Ovary (tissue), 7 donors: ENCODE measurements at regions not wholly inside any gene's neighbourhood (a gene's known extent, or its start where the extent isn't known, plus 50 kb on each side); places are given as distances from the start of the nearest gene placed in this dataset.

ENCODE experiments used
- DNase-seq, 5 donors: peaks; one replicate each; pipeline ENCODE4 v3.0.0-alpha.2; 2019 to 2020
- H3K27ac ChIP-seq, 2 donors: fragments of 200-600 bp; one replicate each; pipeline versions ENCODE4 v1.5.1 to v1.8.0; 2019 to 2022
- H3K27me3 ChIP-seq: fragments of 200-600 bp; one replicate; pipeline ENCODE4 v1.8.0; 2022
- H3K36me3 ChIP-seq: fragments of 200-600 bp; sonication (generic); one replicate; pipeline ENCODE4 v1.5.1; 2019
- H3K4me1 ChIP-seq: one replicate; pipeline ENCODE4 v1.8.1; 2013; ENCODE audit warnings: mild to moderate bottlenecking, moderate library complexity; ENCODE audit not compliant: insufficient read depth
- H3K4me3 ChIP-seq: fragments of 200-600 bp; sonication (generic); one replicate; pipeline ENCODE4 v1.5.1; 2017
- H3K9me3 ChIP-seq, 2 donors: fragments of 200-600 bp in 1 of 2; sonication (generic) in 1 of 2; one replicate each; pipeline versions ENCODE4 v1.5.1 to v1.8.1; 2013 to 2019; ENCODE audit warnings: mild to moderate bottlenecking in 1 of 2, moderate library complexity in 1 of 2
- CTCF ChIP-seq, 3 donors: fragments of 450-650 bp in 2 of 3; fragments of 200-600 bp in 1 of 3; IDR thresholded peaks; one replicate each; pipeline versions ENCODE4 v1.5.1 to v1.8.0; 2016 to 2022; ENCODE audit warnings: antibody characterized with exemption in 3 of 3, mild to moderate bottlenecking in 1 of 3
- EP300 ChIP-seq: sonication (generic); formaldehyde crosslinking; IDR thresholded peaks from one replicate; pipeline ENCODE4 v1.6.1; 2017; ENCODE audit warnings: antibody characterized with exemption
- POLR2A ChIP-seq: fragments of 450-650 bp; IDR thresholded peaks from one replicate; pipeline ENCODE4 v1.6.1; 2017; ENCODE audit warnings: antibody characterized with exemption, mild to moderate bottlenecking, moderate library complexity
- WGBS, 3 donors: extraction: QIAGEN DNeasy Blood & Tissue Kit in 1 of 3; methylation state at CpG; one replicate each; pipeline versions ENCODE4 v1.1.5 to v1.1.7; 2013 to 2017; 5-methylcytosine and 5-hydroxymethylcytosine counted together
- intact Hi-C, 4 donors: fragments of 100-400 bp; cut with DNase I; formaldehyde crosslinking; loops; one replicate each; pipeline versions ENCODE4 v1.11.0 to v1.15.1; 2022 to 2023
- donor health status: DM: no; HTN: no; CAD: no; lungs with moderate emphysema.
- donor health status: DM: no; HTN: no; CAD: no.
- donor health status: Bipolar disorder and iron deficiency.
- donor health status: DM: no; HTN: no; CAD: no.
- donor health status: DM: yes; HTN: yes; CAD: no.

GRCh38 chr12:98060411-98060810, 455.0 kb upstream of the TMPO start:
- WGBS, 3 donors: 87 to 90% (median 89%) methylated on average over 1 of the region's 1 CpG
- H3K27ac ChIP-seq: no peak overlapping the region
- H3K4me3 ChIP-seq: no peak overlapping the region
- no peaks in the 10 kb centered on the region for H3K36me3 ChIP-seq
- DNase-seq: no peak
- no peaks in the 10 kb centered on the region for H3K4me1 ChIP-seq
- intact Hi-C loops: no loop called here
- TF ChIP-seq POLR2A (no peak), CTCF (IDR thresholded peaks at IDR 0.05) (no peak), EP300 (no peak)
- H3K9me3 ChIP-seq: no peaks in the 10 kb centered on the region
- H3K27me3 ChIP-seq: no peaks in the 10 kb centered on the region

- 47 to 58% (median 53%) methylated on average over 11 of the region's 11 CpGs for WGBS, 3 donors
- TF ChIP-seq POLR2A (no peak), CTCF (IDR thresholded peaks at IDR 0.05) (no peak), EP300 (no peak)
- Histone ChIP-seq H3K4me1 (no peaks in the 10 kb centered on the region), H3K36me3 (no peaks in the 10 kb centered on the region), H3K4me3 (no peak overlapping the region), H3K27me3 (no peaks in the 10 kb centered on the region), H3K27ac (no peak overlapping the region), H3K9me3 (no peaks in the 10 kb centered on the region)
- intact Hi-C loops: no loop called here
- DNase-seq: no peak
Observed at GRCh38 chr12:98062464-98063245, 452.7 kb upstream of the TMPO start.

- Histone ChIP-seq H3K36me3 (no peaks in the 10 kb centered on the region), H3K27me3 (no peaks in the 10 kb centered on the region), H3K4me1 (no peaks in the 10 kb centered on the region), H3K4me3 (no peak overlapping the region), H3K9me3 (no peaks in the 10 kb centered on the region), H3K27ac (no peak overlapping the region)
- TF ChIP-seq EP300: no peak
- no peak for TF ChIP-seq CTCF (IDR thresholded peaks at IDR 0.05)
- no peak for TF ChIP-seq POLR2A
- WGBS, 3 donors: 55 to 71% (median 65%) methylated on average over 2 of the region's 2 CpGs
- intact Hi-C loops: no loop called here
- no peak for DNase-seq
Observed at GRCh38 chr12:98064501-98064900, 450.9 kb upstream of the TMPO start.

- TF ChIP-seq EP300: no peak
- no peak for TF ChIP-seq CTCF (IDR thresholded peaks at IDR 0.05)
- no peak for TF ChIP-seq POLR2A
- Histone ChIP-seq H3K27ac (no peak overlapping the region), H3K9me3 (no peaks in the 10 kb centered on the region), H3K27me3 (no peaks in the 10 kb centered on the region), H3K4me1 (no peaks in the 10 kb centered on the region), H3K4me3 (no peak overlapping the region), H3K36me3 (no peaks in the 10 kb centered on the region)
- intact Hi-C loops: no loop called here
- DNase-seq: no peak
- 46 to 56% (median 52%) methylated on average over 7 of the region's 7 CpGs for WGBS, 3 donors
Observed at GRCh38 chr12:98067795-98068194, 447.6 kb upstream of the TMPO start.
